ENCODE measurements at regions not wholly inside any gene's neighbourhood (a gene's known extent, or its start where the extent isn't known, plus 50 kb on each side); places are given as distances from the start of the nearest gene placed in this dataset.

DNA sequence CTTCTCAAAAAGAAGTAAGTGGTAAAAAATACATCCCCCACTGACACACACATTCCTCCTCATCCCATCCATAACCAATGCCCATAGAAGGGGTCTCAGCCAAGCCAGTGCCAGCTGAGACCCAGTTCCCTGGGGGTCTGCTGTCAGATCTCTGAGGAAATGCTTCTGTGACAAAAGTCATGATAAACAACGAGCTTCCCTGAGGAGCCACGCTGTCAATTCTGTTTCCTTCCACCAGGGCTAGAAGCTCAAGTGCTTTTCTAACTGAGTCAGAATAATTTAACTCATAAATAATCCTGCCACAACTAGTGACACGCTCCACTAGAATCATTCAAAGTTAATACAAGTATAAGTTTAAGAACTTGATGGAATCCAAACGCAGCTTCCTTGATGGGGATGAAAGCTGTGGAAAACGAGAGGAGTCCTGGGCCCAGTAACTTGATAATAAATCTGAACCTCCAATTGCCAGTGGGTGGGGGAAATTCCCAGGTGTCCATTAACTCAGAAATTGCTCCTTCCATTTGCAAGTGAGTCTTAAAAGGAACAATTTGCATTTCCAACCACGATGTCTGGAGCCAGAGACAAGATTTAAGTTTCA lies 348.7 kb upstream of the LMCD1 start:
- Mint-ChIP-seq H3K27ac (no peak overlapping the region), H3K9me3 (peaks cover 4% of the 10 kb centered on the region), H3K4me3 (no peak overlapping the region), H3K4me1 (no peaks in the 10 kb centered on the region), H3K36me3 (no peaks in the 10 kb centered on the region), H3K27me3 (ENCODE audit: low read depth) (peaks cover 4% of the 10 kb centered on the region)
- TF ChIP-seq, protein P1, sequence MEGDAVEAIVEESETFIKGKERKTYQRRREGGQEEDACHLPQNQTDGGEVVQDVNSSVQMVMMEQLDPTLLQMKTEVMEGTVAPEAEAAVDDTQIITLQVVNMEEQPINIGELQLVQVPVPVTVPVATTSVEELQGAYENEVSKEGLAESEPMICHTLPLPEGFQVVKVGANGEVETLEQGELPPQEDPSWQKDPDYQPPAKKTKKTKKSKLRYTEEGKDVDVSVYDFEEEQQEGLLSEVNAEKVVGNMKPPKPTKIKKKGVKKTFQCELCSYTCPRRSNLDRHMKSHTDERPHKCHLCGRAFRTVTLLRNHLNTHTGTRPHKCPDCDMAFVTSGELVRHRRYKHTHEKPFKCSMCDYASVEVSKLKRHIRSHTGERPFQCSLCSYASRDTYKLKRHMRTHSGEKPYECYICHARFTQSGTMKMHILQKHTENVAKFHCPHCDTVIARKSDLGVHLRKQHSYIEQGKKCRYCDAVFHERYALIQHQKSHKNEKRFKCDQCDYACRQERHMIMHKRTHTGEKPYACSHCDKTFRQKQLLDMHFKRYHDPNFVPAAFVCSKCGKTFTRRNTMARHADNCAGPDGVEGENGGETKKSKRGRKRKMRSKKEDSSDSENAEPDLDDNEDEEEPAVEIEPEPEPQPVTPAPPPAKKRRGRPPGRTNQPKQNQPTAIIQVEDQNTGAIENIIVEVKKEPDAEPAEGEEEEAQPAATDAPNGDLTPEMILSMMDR (IDR thresholded peaks at IDR 0.05; ENCODE audit: unreplicated experiment), result no peak
- no peak for DNase-seq (ENCODE audit: low spot score in 2 of 2, unreplicated experiment in 2 of 2)

DNA sequence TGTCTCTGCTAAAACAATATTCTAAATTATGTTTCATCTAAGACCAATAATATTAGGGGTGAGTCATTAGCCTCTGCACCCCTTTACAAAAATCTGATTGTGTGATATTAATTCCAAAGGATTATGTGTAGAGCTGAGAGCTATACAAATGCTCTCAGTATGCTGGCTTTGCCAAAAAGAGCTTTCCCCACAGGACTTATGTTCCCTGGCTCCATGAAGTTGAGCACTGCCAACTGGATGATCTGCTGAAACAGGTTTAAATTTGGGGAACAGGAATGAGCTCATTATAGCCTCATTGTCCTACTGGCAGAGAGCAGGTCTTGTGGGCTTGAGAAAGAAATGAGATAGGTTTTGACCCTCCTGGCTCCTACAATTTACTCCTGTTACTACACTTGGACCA lies 347.8 kb upstream of the LMCD1 start:
- Mint-ChIP-seq H3K36me3 (no peaks in the 10 kb centered on the region), H3K9me3 (peaks cover 4% of the 10 kb centered on the region), H3K27ac (no peak overlapping the region), H3K4me1 (no peaks in the 10 kb centered on the region), H3K27me3 (ENCODE audit: low read depth) (peaks cover 9% of the 10 kb centered on the region), H3K4me3 (no peak overlapping the region)
- DNase-seq (ENCODE audit: low spot score in 2 of 2, unreplicated experiment in 2 of 2), result no peak
- TF ChIP-seq, protein P1 (IDR thresholded peaks at IDR 0.05; ENCODE audit: unreplicated experiment), result no peak

DNA sequence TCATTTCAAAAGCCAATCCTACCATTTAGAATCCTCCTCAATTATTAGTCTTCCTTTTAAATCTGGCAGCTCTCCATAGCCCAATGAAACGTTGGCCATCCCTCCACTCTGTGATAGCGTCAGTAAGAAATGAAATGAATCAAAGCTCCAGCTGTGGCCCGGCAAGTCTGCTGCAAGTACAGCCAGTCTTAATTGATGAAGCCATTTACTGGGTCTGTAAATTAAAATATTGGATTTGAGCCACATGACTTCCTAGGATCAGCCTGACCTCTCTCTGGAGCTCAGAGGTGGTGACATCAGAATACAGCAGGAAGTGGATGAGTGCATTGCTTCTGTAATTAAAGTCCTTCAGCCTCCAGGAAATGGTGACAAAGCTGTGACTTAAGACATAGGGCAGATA lies 347.0 kb upstream of the LMCD1 start:
- Mint-ChIP-seq H3K4me3 (no peak overlapping the region), H3K27ac (no peak overlapping the region), H3K4me1 (no peaks in the 10 kb centered on the region), H3K9me3 (peaks cover 4% of the 10 kb centered on the region), H3K36me3 (no peaks in the 10 kb centered on the region), H3K27me3 (ENCODE audit: low read depth) (peaks cover 11% of the 10 kb centered on the region)
- TF ChIP-seq, protein P1 (IDR thresholded peaks at IDR 0.05; ENCODE audit: unreplicated experiment), result no peak
- DNase-seq (ENCODE audit: low spot score in 2 of 2, unreplicated experiment in 2 of 2), result no peak

DNA sequence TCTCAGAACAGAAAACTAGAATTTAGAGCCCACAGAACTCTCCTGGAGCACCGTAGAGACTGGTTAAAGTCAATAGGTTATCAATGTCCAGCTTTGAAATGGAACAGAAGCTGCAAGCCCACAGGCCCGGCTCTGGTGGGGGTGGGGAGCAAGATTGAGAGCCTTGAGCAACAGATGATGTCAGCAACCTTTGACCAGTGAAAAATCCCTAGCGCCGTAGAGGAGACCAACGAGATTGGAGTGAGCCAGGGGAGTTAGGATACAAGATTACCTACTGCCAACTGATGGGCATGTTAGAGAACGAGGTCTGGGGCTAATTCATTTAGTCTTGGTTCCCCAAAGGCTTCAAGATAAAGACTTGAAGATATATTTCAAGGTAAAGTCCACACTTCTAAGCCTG lies 345.5 kb upstream of the LMCD1 start:
- TF ChIP-seq, protein P1 (IDR thresholded peaks at IDR 0.05; ENCODE audit: unreplicated experiment), result no peak
- Mint-ChIP-seq H3K27ac (no peak overlapping the region), H3K36me3 (no peaks in the 10 kb centered on the region), H3K27me3 (ENCODE audit: low read depth) (peaks cover 11% of the 10 kb centered on the region), H3K4me3 (no peak overlapping the region), H3K9me3 (peaks cover 4% of the 10 kb centered on the region), H3K4me1 (no peaks in the 10 kb centered on the region)
- DNase-seq (ENCODE audit: low spot score in 2 of 2, unreplicated experiment in 2 of 2), result no peak

DNA sequence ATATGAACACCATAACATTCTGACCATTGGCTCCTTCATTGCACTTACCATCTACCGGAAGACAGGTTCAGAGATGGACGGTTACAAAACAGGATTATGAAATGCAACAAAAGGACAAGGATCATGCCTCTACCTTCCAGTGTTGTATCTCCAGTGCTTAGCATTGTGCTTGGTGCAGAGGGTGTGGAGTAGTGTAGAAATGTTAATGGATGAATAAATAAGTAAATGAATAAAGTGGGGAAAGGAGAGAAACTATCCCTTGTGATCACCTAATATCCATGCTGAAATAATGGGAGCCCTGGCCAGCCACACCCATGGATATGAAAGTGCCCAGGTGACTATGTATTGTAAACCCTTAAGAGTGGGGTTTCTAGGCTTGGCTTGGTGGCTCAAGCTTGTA lies 344.8 kb upstream of the LMCD1 start:
- no peaks in the 10 kb centered on the region for H3K4me1 Mint-ChIP-seq
- TF ChIP-seq, protein P1 (IDR thresholded peaks at IDR 0.05; ENCODE audit: unreplicated experiment), result no peak
- no peaks in the 10 kb centered on the region for H3K36me3 Mint-ChIP-seq
- H3K4me3 Mint-ChIP-seq, result no peak overlapping the region
- H3K9me3 Mint-ChIP-seq, result peaks cover 4% of the 10 kb centered on the region
- no peak for DNase-seq (ENCODE audit: low spot score in 2 of 2, unreplicated experiment in 2 of 2)
- no peak overlapping the region for H3K27ac Mint-ChIP-seq
- H3K27me3 Mint-ChIP-seq (ENCODE audit: low read depth), result peaks cover 14% of the 10 kb centered on the region

DNA sequence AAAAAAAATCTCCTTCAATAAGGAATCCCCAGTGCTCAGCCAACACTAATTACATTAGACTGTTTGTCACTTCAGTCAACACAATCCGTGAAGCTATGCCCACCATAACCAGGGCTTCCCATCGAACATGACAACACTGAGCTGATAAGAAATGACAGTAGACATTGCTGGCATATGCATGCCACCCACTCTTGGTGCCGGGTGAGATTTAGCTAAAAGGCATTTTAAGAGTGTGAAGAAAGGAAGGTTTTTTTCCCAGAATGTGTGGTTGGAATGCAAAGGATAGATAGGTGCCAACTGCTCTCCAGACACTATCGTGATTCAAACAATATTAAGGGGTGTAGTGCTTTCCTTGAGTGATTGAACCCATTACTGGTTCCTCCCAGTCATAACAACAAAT lies 344.0 kb upstream of the LMCD1 start:
- no peak for DNase-seq (ENCODE audit: low spot score in 2 of 2, unreplicated experiment in 2 of 2)
- Mint-ChIP-seq H3K4me3 (no peak overlapping the region), H3K27me3 (ENCODE audit: low read depth) (peaks cover 16% of the 10 kb centered on the region)

More for the DNA sequence above, 344.0 kb upstream of the LMCD1 start:
- Mint-ChIP-seq H3K4me1 (no peaks in the 10 kb centered on the region), H3K27ac (no peak overlapping the region), H3K36me3 (no peaks in the 10 kb centered on the region), H3K9me3 (peaks cover 4% of the 10 kb centered on the region)
- TF ChIP-seq, protein P1 (IDR thresholded peaks at IDR 0.05; ENCODE audit: unreplicated experiment), result no peak

All from mesothelial cell of epicardium (in vitro differentiated cells).